Left colon (tissue), 2 donors: ENCODE measurements at regions not wholly inside any gene's neighbourhood (a gene's known extent, or its start where the extent isn't known, plus 50 kb on each side); places are given as distances from the start of the nearest gene placed in this dataset.
A peak's percentile ranks its signal among the peaks of the same experiment; 100 is the strongest.
"Not testable (repeated sequence)": the region's sequence is repeated elsewhere in the genome, so short reads cannot be mapped to it uniquely, and the experiment has no call there.

Source experiments
- ATAC-seq: fragments of 200-7000 bp; cut with Tn5 transposase; one replicate; pipeline ENCODE4 v1.9.1; 2020; ENCODE audit warnings: mild to moderate bottlenecking, moderate library complexity
- DNase-seq, 2 donors: peaks; one replicate each; pipeline ENCODE4 v3.0.0-alpha.2; 2020
- intact Hi-C, 2 donors: fragments of 100-400 bp; cut with DNase I in 1 of 2; cut with micrococcal nuclease in 1 of 2; formaldehyde crosslinking; loops; one replicate each; pipeline versions ENCODE4 v1.11.2 to v1.14.0; 2022; cut with DNase I, micrococcal nuclease
- donor health status: DM: no; HTN: no; CAD: no.
- donor health status: DM: yes; HTN: yes; CAD: no.

DNA sequence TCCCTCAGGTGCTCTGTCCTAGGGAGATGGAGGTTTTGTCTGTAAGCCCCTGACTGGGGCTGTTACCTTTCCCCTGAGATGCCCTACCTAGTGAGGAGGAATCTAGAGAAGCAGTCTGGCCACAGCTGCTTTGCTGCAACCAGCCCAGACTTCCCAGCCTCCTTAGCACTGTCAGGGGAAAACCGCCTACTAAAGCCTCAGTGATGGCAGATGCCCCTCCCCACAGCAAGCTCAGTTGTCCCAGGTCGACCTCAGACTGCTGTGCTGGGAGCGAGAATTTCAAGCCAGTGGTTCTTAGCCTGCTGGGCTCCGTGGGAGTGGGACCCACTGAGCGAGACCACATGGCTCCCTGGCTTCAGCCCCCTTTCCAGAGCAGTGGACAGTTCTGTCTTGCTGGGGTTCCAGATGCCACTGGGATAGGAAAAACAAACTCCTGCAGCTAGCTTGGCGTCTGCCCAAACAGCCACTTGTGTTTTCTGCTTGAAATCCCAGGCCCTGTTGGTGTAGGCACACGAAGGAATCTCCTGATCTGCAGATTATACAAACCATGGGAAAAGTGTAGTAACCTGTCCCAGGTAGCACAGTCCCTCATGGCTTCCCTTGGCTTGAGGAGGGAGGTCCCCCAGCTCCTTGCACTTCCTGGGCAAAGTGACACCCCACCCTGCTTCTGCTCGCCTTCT lies 146.4 kb upstream of the PROKR2 start:
- intact Hi-C loops: no loop called here
- ATAC-seq (no peak), DNase-seq (no peak)

DNA sequence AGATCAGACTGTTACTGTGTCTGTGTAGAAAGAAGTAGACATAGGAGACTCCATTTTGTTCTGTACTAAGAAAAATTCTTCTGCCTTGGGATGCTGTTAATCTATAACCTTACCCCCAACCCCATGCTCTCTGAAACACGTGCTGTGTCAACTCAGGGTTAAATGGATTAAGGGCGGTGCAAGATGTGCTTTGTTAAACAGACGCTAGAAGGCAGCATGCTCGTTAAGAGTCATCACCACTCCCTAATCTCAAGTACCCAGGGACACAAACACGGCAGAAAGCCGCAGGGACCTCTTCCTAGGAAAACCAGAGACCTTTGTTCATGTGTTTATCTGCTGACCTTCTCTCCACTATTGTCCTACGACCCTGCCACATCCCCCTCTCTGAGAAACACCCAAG lies 137.0 kb upstream of the PROKR2 start:
- ATAC-seq, DNase-seq, intact Hi-C loops: not testable (repeated sequence)

DNA sequence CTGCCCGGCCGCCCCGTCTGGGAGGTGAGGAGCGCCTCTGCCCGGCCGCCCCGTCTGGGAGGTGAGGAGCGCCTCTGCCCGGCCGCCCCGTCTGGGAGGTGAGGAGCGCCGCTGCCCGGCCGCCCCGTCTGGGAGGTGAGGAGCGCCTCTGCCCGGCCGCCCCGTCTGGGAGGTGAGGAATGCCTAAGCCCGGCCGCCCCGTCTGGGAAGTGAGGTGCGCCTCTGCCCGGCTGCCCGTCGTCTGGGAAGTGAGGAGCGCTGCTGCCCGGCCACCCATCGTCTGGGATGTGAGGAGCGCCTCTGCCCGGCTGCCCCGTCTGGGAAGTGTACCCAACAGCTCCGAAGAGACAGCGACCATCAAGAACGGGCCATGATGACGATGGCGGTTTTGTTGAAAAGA lies 136.6 kb upstream of the PROKR2 start:
- DNase-seq, ATAC-seq, intact Hi-C loops: not testable (repeated sequence)

DNA sequence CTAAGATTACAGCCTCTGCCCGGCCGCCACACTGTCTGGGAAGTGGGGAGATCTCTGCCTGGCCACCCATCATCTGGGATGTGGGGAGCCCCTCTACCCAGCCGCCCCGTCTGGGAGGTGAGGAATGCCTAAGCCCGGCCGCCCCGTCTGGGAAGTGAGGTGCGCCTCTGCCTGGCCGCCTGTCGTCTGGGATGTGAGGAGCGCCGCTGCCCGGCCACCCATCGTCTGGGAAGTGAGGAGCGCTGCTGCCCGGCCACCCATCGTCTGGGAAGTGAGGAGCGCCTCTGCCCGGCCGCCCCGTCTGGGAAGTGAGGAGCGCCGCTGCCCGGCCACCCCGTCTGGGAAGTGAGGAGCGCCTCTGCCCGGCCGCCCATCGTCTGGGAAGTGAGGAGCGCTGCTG lies 135.9 kb upstream of the PROKR2 start:
- ATAC-seq, DNase-seq, intact Hi-C loops: not testable (repeated sequence)

DNA sequence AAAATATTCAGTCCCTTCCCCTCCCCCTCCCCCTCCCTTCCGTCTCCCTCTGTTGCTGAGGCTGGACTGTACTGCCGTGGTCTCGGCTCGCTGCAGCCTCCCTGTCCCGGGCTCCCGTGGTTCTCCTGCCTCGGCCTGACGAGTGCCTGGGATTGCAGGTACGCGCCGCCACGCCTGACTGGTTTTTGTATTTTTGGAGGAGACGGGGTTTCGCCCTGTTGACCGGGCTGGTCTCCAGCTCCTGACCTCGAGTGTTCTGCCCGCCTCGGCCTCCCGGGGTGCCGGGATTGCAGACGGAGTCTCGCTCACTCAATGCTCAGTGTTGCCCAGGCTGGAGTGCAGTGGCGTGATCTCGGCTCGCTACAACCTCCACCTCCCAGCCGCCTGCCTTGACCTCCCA lies 135.5 kb upstream of the PROKR2 start:
- DNase-seq, ATAC-seq, intact Hi-C loops: not testable (repeated sequence)

DNA sequence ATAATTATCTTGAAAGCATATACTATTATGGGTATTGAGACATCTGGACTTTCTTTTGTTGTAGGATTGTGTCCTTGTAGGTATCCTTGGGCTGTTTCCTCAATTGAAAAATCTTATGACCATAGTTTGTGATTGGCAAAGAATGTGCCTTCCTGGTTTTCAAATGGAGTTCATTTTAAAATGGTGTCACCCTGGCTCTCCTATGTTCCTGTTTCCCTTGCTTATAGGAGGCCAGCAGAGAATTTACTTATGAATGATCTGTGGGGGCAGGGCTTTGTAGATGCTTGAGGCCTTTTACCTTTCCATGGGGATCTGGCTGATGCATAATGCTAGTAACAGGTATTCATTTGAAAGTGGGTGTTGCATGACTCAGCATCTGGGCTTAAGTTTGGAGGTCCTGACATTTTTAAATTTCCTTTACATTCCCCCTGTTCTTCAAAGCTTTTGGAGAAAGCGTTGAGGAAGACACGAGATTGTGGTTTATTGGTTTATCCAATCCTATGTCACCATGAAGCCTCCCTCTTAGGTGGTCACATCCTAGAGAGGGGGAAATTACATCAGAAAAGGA lies 135.0 kb upstream of the PROKR2 start:
- no peak for ATAC-seq
- DNase-seq: no peak
- intact Hi-C loops: no loop called here

DNA sequence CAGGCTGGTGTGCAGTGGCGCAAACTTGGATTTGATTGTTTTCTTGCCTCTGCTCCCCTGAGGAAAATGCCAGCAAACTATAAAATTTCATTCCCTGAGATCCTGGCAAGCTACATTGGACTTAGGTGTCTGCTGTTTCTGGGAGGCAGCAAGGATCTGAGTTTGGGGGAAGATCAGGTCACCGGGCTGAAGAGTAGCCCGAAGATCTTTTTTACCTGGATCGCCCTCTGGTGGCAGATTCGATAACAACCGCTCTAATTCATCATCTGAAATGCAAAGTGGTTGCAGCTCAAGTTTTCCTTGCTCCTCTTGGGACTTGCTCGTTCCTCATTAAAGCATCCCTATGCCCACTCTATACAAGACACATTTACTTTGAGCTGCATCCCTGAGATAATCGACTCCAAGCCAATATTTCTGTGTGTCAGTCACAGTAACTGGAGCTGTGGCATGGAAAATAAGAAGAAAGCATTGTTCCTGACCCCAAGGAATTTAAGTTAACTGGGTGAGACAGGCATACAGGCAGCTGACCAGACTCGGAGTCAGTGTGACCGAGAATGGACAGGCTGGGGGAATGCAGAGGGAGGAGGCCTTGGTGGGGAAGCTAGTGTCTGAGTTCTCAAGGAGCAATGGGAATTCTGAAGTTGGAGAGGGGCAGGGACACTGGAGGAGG lies 131.8 kb upstream of the PROKR2 start:
- ATAC-seq: peak; percentile 37
- intact Hi-C loops: no loop called here
- DNase-seq: peak in 1 of 2 donors; percentile 54

DNA sequence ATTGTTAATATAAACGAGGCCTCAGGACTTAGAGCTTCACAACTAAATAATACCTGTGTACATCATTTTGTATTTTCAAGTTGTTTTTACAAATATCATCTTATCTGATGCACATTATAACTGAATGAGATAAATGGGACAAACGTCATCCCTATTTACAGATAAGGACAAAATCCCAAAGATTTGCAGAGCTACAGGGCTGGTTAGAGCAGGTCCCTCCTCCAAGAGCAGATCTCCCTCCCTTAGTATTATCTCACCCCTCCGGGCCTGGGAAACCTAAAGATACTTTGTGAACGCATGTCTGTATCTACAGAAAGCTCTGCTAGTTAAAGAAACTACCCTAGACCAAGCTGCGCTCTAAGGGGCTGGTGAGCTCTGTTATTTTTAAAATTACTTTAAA lies 130.4 kb upstream of the PROKR2 start:
- ATAC-seq: no peak
- no peak for DNase-seq
- intact Hi-C loops: no loop called here

DNA sequence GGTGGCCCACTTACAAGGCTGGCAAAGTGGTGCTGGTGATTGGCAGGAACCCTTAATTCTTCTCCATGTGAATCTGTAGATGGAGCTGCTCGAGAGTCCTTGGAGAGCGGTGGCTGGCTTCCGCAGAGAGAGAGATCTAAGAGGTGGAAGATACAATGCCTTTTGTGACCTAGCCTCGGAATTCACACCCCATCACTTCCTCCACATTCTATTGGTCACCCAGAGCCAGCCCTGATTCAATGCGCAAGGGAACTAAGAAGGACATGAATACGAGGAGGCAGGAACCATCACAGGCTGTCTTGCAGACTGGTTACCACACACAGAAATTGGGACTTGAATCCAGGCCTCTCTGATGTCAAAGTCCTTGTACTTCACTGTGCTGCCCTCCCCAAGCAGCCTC lies 128.9 kb upstream of the PROKR2 start:
- ATAC-seq (no peak), DNase-seq (no peak)
- intact Hi-C loops: no loop called here

DNA sequence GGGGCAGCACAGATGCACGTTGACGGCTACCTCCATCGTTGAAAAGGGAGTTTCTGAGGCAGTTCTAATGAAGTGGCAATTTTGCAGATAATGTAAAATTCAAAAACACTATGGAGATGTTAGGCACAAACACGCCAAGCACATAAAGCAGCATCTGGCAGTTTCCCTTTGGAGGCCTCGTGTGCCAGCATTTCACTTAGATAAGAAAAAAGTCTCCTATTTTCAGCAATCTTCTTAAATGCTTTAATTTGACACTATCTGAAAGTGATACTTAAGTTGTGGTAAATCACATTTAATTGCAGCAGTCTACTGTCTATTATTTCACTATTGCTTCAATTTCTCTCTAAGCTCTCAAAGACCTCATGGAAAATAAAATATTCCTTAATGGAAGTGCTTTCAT lies 125.3 kb upstream of the PROKR2 start:
- DNase-seq: no peak
- intact Hi-C loops: no loop called here
- no peak for ATAC-seq

DNA sequence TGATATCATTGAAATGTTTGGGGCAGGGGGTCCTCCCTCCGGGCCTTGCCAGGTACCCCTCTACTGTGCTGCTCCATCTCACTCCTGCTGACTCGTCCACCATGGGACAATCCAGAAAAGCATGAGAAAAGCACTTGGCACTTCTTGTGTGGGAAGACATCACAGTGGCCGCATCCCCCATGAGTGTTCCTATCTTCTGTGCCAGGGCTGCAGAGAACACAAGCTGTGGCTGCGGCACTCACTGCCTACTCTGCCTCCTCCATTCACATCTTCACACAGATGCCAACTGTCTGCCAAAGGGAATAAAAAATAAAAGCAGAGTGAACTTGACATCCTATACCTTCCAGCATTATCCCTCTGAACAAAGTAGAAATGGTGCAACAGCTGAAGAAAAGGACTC lies 117.4 kb upstream of the PROKR2 start:
- ATAC-seq: no peak
- intact Hi-C loops: loop anchor here in 1 of 2 donors (10.0 kb wide), 1 partner anchor 61 kb away; no protein-coding TSS in a partner anchor
- no peak for DNase-seq

DNA sequence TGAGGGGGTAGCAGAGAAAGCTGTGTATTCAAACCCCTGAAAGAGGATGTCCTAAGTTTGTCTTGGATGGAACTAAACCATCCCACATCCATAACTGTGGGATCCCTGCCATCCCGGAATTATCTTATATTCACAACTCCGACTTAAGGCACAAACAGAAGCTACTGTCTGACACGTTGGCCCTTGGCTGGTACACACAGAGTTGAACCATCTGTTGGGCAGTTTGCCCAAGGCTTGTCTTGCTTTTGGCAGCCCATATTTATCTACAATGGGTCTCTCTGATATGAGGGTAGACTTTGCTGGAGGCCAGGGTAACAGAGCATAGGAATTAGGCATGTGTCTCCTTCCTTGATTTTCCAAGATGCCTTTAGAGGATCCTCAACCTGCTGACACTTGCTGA lies 116.6 kb upstream of the PROKR2 start:
- intact Hi-C loops: loop anchor here in 1 of 2 donors (10.0 kb wide), 1 partner anchor 61 kb away; no protein-coding TSS in a partner anchor
- ATAC-seq: no peak
- no peak for DNase-seq

DNA sequence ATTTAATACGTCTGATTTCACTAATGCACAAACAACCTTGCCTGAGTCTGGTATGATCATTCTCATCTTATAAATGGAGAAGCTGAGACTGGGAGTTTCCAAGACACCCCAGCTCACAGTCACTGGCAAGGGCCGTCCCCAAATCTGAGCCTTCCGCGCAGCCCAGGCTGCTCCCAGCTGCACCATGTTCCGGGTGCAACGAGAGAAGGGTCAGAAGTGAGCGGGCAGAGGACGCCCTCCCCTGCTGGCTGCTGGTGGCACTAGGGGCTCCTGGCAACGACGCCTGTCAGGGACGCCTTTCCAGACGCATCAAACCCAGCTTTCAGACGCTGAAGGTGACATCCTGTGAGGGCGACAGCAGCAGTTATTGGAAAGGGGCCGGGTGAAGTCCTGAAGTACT lies 115.3 kb upstream of the PROKR2 start:
- ATAC-seq (no peak), DNase-seq (no peak)
- intact Hi-C loops: loop anchor here in 1 of 2 donors (10.0 kb wide), 1 partner anchor 63 kb away; no protein-coding TSS in a partner anchor

DNA sequence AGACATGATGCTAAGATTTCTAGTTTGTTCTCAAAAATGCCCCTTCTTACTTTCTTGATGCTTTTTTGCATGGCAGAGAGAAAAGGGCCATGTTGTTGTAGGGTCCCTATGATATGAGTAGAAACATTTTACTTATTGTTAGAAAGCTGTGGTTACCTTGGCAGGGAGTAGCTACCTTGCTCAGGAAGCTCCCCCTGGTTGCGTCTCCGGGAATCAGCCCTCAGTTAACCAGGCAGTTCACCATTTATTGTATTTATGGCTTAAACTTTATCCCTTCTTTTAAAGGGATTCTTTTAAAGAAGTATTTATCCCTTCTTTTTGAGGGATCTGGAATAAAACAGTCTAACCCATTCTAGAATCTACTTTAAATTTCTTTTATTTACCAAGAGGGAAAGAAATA lies 113.9 kb upstream of the PROKR2 start:
- intact Hi-C loops: loop anchor here in 1 of 2 donors (10.0 kb wide), 1 partner anchor 64 kb away; no protein-coding TSS in a partner anchor
- ATAC-seq (no peak), DNase-seq (no peak)

DNA sequence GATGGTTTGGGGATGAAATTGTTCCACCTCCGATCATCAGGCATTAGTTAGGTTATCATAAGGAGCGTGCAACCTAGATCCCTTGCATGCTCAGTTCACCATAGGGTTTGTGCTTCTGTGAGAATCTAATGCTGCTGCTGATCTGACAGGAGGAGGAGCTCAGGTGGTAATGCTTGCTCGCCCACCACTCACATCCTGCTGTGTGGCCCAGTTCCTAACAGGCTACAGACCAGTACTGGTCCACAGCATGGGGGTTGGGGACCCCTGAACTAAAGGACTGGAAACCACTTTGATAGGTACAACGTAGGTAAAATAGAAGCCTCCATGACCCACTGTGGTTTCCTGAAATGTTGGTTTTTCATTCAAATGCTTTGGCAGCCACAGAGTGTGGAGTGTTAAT lies 109.3 kb upstream of the PROKR2 start:
- intact Hi-C loops: no loop called here
- no peak for DNase-seq
- no peak for ATAC-seq

DNA sequence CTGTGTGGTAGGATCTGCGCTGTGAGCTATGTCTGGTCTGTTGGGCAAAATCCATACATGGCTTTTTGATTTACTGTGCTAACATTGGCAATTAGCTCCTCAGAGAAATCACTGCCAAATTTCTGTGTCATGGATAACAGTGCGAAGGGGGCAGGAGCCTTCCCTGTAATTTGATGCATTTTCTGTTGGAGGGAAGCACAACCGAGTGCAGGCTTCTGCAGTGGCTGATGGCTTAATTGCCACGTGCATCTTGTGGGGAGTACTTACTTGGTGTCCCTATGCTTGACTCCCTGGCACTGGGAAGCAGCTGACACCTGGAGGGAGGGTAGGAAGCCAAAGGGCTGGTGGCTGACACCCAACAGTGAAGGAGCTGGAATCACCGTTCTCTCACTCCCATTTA lies 99.3 kb upstream of the PROKR2 start:
- no peak for ATAC-seq
- no peak for DNase-seq
- intact Hi-C loops: no loop called here

DNA sequence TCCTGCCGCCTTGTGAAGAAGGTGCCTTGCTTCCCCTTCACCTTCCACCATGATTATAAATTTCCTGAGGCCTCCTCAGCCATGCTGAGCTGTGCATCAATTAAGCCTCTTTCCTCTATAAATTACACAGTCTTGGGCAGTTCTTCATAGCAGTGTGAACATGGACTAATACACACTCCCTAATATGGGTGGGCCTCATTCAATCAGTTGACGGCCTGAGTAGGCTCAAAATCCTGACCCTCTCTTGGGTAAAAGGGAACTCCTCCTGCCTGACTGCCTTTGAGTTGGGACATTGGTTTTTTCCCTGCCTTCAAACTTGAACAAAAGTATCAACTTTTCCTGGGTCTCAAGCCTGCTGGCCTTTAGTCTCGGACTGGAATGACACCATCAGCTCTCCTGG lies 96.6 kb upstream of the PROKR2 start:
- DNase-seq: no peak
- intact Hi-C loops: no loop called here
- no peak for ATAC-seq

DNA sequence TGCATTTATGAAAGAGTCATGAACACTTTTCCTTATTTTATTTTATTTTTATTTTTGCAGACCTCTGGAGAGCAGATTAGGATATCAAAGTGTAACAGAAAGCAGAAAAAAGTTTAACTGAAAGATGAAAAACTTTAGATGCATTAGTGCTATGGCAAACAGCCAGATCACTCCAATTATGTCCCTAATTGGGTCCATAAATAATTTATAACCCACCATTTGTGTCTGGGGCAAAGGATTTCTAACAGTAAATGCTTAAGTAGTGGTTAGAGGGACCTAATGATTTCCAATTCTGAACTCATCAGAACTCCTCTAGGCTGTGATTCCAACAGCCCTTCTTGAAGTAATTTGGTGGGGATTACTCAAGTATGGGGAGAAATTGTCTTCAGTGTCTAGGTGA lies 93.7 kb upstream of the PROKR2 start:
- no peak for ATAC-seq
- intact Hi-C loops: no loop called here
- no peak for DNase-seq

DNA sequence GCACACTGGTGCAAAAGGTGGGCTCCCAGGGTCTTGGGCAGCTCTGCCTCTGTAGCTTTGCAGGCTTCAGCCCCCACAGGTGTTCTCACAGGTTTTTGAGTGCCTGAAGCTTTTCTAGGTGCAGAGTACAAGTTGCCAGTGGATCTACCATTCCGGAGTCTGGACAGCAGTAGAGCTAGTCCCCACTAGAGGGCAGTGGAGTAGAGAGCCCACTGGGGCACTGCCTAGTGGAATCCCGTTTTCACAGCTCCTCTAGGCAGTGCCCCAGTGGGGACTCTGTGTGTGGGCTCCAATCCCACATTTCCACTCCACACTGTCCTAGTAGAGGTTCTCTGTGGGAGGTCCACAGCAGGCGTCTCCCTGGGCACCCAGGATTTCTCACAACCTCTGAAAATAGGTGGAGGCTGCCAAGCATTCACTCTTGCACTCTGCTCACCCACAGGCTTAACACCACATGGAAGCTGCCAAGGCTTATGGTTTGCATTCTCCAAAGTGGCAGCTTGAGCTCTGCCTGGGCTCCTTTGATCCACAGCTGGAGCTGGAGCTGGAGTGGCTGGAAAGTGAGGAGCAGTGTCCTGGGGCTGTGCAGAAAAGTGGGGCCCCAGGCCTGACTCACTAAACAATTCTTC lies 86.3 kb upstream of the PROKR2 start:
- intact Hi-C loops: no loop called here
- ATAC-seq: peak; percentile 68
- DNase-seq: peak in 1 of 2 donors; percentile 16
